K562 (cell line): ENCODE measurements at regions not wholly inside any gene's neighbourhood (a gene's known extent, or its start where the extent isn't known, plus 50 kb on each side); places are given as distances from the start of the nearest gene placed in this dataset.

ENCODE experiments used
- ADNP ChIP-seq: fragments of 200-800 bp; sonication (Bioruptor generic); IDR thresholded peaks from 2 replicates; pipeline ENCODE4 v1.6.1; 2016; ENCODE audit warnings: missing genetic modification characterization, missing compliant biosample characterization
- CHD2 ChIP-seq: IDR thresholded peaks from 2 replicates; pipeline ENCODE4 v1.6.1; 2011; ENCODE audit warnings: low read depth, low read length
- EHMT2 ChIP-seq: fragments of 450-650 bp; IDR thresholded peaks from 2 replicates; pipeline ENCODE4 v1.6.1; 2018; ENCODE audit warnings: antibody characterized with exemption
- HDAC2 ChIP-seq: fragments of 450-650 bp; IDR thresholded peaks from 2 replicates; pipeline ENCODE4 v1.6.1; 2016; ENCODE audit warnings: mild to moderate bottlenecking
- HNRNPLL ChIP-seq: fragments of 200-400 bp; formaldehyde crosslinking; IDR thresholded peaks from 2 replicates; pipeline ENCODE4 v1.6.1; 2017; ENCODE audit warnings: low read length, low read depth, mild to moderate bottlenecking; ENCODE audit not compliant: poor library complexity, severe bottlenecking
- MCM5 ChIP-seq: fragments of 450-650 bp; IDR thresholded peaks from 2 replicates; pipeline ENCODE4 v1.6.1; 2016; ENCODE audit warnings: low read depth
- POLR2A ChIP-seq: fragments of 450-650 bp; conservative IDR thresholded peaks from 2 replicates; pipeline ENCODE4 v1.6.1; 2016
- POLR2G ChIP-seq: fragments of 200-400 bp; formaldehyde crosslinking; IDR thresholded peaks from 2 replicates; pipeline ENCODE4 v1.6.1; 2017; ENCODE audit warnings: low read depth, mild to moderate bottlenecking, antibody characterized with exemption, low read length, moderate library complexity
- PTTG1 ChIP-seq: fragments of 450-650 bp; IDR thresholded peaks from 2 replicates; pipeline ENCODE4 v1.6.1; 2016; ENCODE audit warnings: low read depth, mild to moderate bottlenecking, missing genetic modification characterization, missing compliant biosample characterization
- RB1 ChIP-seq: fragments of 450-650 bp; IDR thresholded peaks from 2 replicates; pipeline ENCODE4 v1.6.1; 2017; ENCODE audit warnings: low read depth, mild to moderate bottlenecking
- TBP ChIP-seq: optimal IDR thresholded peaks from 2 replicates; pipeline ENCODE3; 2011; ENCODE audit warnings: low read depth, low read length, improper control_type of control experiment
- ZBED1 ChIP-seq: IDR thresholded peaks from 2 replicates; pipeline ENCODE4 v1.6.1; 2014
- ZC3H8 ChIP-seq: fragments of 450-650 bp; IDR thresholded peaks from 2 replicates; pipeline ENCODE4 v1.6.1; 2017
- ZNF165 ChIP-seq: fragments of 250-450 bp; sonication (Bioruptor Pico); IDR thresholded peaks from 2 replicates; pipeline ENCODE4 v1.4.0; 2020; ENCODE audit warnings: borderline replicate concordance
- ZNF184 ChIP-seq: sonication (generic); formaldehyde crosslinking; IDR thresholded peaks from 2 replicates; pipeline ENCODE4 v1.5.0; 2020; ENCODE audit warnings: missing genetic modification reagents
- TF ChIP-seq, protein P1 (sequence below): sonication (generic); formaldehyde crosslinking; IDR thresholded peaks from 2 replicates; pipeline ENCODE4 v1.8.1; 2023; ENCODE audit warnings: missing genetic modification reagents, mild to moderate bottlenecking, borderline replicate concordance
- TF ChIP-seq, protein P2 (sequence below): fragments of 250-450 bp; sonication (Bioruptor Pico); IDR thresholded peaks from 2 replicates; pipeline ENCODE4 v1.8.0; 2022; ENCODE audit warnings: inconsistent platforms, mild to moderate bottlenecking, moderate library complexity, borderline replicate concordance
- TF ChIP-seq, protein P3 (sequence below): IDR thresholded peaks from 2 replicates; pipeline ENCODE4 v1.6.1; 2014; ENCODE audit warnings: antibody characterized with exemption

DNA sequence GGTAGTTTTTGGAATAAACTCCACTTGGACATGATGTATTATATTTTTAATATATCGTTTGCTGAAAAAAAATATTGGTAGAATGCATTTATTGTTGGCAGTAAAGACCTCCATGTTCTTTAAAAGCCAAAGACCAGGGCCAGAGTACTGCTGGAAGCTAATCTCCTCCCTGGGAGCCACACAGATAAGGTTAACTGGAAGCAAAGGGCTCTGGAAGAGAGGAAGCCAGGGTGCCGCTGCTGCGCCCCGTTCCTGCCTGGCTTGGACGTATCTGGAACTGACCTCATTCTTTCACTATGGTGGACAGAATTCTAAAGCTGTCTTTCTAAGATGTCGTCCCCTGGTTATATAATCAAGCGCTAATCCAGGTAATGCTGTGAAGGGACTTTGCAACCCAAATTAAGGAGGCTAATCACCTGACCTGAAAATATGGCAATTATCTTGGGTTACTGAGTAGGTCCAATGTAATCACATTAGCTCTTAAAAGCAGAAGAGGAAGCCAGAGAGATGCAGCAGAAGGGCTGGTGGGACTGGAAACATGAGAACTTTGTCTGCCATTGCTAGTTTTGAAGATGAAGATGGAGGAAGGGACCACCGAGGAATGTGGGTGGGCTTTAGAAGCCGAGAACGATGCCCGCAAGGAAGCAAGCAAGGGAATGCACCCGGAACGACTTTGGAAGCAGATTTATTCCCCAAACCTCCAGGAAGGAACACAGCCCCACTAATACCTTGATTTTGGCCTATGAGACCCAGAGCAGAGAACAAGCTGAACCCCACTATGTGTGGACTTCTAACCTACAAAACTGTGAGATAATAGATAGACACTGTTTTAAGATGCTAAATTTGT, 167.7 kb upstream of the KCNJ15 start (continued):
- TF ChIP-seq EHMT2 (peak; percentile 40; the same call in 1 of the 2 replicates), POLR2A (peak; percentile 44; the same call in 1 of the 2 replicates), HDAC2 (no peak), MCM5 (no peak), POLR2G (no peak), ADNP (tag) (no peak), ZBED1 (no peak), ZNF184 (CRISPR knock-in tag) (no peak), ZNF165 (CRISPR knock-in tag) (no peak), CHD2 (no peak), TBP (peak; percentile 7), ZC3H8 (no peak), RB1 (0 out of 2 replicates have a peak, but pooled peaks have one; percentile 32), PTTG1 (no peak), HNRNPLL (no peak)
- TF ChIP-seq, protein P1, sequence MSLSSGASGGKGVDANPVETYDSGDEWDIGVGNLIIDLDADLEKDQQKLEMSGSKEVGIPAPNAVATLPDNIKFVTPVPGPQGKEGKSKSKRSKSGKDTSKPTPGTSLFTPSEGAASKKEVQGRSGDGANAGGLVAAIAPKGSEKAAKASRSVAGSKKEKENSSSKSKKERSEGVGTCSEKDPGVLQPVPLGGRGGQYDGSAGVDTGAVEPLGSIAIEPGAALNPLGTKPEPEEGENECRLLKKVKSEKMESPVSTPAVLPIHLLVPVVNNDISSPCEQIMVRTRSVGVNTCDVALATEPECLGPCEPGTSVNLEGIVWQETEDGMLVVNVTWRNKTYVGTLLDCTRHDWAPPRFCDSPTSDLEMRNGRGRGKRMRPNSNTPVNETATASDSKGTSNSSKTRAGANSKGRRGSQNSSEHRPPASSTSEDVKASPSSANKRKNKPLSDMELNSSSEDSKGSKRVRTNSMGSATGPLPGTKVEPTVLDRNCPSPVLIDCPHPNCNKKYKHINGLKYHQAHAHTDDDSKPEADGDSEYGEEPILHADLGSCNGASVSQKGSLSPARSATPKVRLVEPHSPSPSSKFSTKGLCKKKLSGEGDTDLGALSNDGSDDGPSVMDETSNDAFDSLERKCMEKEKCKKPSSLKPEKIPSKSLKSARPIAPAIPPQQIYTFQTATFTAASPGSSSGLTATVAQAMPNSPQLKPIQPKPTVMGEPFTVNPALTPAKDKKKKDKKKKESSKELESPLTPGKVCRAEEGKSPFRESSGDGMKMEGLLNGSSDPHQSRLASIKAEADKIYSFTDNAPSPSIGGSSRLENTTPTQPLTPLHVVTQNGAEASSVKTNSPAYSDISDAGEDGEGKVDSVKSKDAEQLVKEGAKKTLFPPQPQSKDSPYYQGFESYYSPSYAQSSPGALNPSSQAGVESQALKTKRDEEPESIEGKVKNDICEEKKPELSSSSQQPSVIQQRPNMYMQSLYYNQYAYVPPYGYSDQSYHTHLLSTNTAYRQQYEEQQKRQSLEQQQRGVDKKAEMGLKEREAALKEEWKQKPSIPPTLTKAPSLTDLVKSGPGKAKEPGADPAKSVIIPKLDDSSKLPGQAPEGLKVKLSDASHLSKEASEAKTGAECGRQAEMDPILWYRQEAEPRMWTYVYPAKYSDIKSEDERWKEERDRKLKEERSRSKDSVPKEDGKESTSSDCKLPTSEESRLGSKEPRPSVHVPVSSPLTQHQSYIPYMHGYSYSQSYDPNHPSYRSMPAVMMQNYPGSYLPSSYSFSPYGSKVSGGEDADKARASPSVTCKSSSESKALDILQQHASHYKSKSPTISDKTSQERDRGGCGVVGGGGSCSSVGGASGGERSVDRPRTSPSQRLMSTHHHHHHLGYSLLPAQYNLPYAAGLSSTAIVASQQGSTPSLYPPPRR (CRISPR knock-in tag): no peak
- TF ChIP-seq, protein P2, sequence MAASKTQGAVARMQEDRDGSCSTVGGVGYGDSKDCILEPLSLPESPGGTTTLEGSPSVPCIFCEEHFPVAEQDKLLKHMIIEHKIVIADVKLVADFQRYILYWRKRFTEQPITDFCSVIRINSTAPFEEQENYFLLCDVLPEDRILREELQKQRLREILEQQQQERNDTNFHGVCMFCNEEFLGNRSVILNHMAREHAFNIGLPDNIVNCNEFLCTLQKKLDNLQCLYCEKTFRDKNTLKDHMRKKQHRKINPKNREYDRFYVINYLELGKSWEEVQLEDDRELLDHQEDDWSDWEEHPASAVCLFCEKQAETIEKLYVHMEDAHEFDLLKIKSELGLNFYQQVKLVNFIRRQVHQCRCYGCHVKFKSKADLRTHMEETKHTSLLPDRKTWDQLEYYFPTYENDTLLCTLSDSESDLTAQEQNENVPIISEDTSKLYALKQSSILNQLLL (CRISPR knock-in tag): no peak
- TF ChIP-seq, protein P3, sequence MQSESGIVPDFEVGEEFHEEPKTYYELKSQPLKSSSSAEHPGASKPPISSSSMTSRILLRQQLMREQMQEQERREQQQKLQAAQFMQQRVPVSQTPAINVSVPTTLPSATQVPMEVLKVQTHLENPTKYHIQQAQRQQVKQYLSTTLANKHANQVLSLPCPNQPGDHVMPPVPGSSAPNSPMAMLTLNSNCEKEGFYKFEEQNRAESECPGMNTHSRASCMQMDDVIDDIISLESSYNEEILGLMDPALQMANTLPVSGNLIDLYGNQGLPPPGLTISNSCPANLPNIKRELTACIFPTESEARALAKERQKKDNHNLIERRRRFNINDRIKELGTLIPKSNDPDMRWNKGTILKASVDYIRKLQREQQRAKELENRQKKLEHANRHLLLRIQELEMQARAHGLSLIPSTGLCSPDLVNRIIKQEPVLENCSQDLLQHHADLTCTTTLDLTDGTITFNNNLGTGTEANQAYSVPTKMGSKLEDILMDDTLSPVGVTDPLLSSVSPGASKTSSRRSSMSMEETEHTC: no peak
